ENCODE measurements at regions not wholly inside any gene's neighbourhood (a gene's known extent, or its start where the extent isn't known, plus 50 kb on each side); places are given as distances from the start of the nearest gene placed in this dataset.

DNA sequence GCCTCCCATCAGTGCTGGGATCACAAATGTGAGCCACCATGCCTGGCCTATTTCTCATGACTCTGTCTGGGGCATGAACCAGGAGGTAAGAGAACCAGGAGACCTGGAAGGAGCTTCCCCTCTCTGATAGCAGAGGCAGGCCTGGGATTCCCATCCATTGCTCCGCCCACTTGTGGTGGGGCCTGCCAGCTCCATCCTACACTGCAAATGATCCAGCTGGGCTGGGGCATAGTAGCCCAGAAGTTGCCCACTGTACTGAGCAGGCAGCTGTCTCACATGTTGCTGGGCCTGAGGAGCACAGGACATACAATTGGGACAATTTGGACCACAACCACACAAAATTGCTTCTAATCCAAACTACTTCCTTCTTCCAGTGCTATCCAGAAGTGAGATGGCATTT, 91.0 kb downstream of the MARCHF4 start:
- TF ChIP-seq EZH2 (IDR thresholded peaks at IDR 0.05; ENCODE audit: borderline replicate concordance, low read length): no peak
- TF ChIP-seq, protein P1, sequence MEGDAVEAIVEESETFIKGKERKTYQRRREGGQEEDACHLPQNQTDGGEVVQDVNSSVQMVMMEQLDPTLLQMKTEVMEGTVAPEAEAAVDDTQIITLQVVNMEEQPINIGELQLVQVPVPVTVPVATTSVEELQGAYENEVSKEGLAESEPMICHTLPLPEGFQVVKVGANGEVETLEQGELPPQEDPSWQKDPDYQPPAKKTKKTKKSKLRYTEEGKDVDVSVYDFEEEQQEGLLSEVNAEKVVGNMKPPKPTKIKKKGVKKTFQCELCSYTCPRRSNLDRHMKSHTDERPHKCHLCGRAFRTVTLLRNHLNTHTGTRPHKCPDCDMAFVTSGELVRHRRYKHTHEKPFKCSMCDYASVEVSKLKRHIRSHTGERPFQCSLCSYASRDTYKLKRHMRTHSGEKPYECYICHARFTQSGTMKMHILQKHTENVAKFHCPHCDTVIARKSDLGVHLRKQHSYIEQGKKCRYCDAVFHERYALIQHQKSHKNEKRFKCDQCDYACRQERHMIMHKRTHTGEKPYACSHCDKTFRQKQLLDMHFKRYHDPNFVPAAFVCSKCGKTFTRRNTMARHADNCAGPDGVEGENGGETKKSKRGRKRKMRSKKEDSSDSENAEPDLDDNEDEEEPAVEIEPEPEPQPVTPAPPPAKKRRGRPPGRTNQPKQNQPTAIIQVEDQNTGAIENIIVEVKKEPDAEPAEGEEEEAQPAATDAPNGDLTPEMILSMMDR (IDR thresholded peaks at IDR 0.05; ENCODE audit: low read length): no peak
- Histone ChIP-seq H3F3A (ENCODE audit: insufficient read depth, low read length) (no peaks in the 10 kb centered on the region), H3K9ac (ENCODE audit: low read length) (no peak overlapping the region)

DNA sequence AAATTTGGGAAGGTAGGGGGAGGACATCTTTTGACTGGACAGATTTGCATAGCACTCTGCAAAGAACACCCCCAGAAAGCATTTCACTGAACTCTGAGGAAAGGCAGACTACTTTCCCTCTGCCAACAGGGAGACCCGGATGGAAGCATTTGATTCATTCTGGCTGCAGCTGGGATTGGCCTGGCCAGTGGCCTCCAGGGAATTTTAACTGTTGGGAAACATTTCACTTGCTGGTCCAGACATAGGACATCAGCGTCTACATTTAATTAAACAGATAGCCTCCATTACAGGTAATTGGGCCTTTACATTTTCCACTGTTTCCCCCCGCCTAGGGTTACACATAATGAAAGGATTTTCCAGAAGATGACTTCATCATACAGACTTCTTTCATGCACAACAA, 92.8 kb downstream of the MARCHF4 start:
- Histone ChIP-seq H3K27me3 (ENCODE audit: insufficient read depth, low read length) (no peaks in the 10 kb centered on the region), H3K9me2 (ENCODE audit: low read depth, low read length) (no peaks in the 10 kb centered on the region), H4K20me1 (ENCODE audit: insufficient read depth, low read length) (no peaks in the 10 kb centered on the region), H3K9me3 (ENCODE audit: low read length) (no peaks in the 10 kb centered on the region), H2AFZ (ENCODE audit: low read length) (no peak overlapping the region), H3K4me1 (ENCODE audit: insufficient read depth, low read length, severe bottlenecking) (no peaks in the 10 kb centered on the region), H3K36me3 (ENCODE audit: insufficient read depth, low read length) (no peaks in the 10 kb centered on the region), H3K79me2 (ENCODE audit: insufficient read depth, low read length) (no peaks in the 10 kb centered on the region), H3K27ac (ENCODE audit: low read depth, low read length, poor library complexity, severe bottlenecking) (no peak overlapping the region), H3K4me3 (ENCODE audit: low read depth, low read length, poor library complexity, severe bottlenecking) (no peak overlapping the region), H3K4me2 (ENCODE audit: low read length) (no peak overlapping the region), H3K9ac (ENCODE audit: low read length) (no peak overlapping the region), H3F3A (ENCODE audit: insufficient read depth, low read length) (no peaks in the 10 kb centered on the region)
- TF ChIP-seq, protein P1 (IDR thresholded peaks at IDR 0.05; ENCODE audit: low read length): no peak
- TF ChIP-seq EZH2 (IDR thresholded peaks at IDR 0.05; ENCODE audit: borderline replicate concordance, low read length): no peak

More for the DNA sequence above, 91.0 kb downstream of the MARCHF4 start:
- H3K27me3 ChIP-seq (ENCODE audit: insufficient read depth, low read length): no peaks in the 10 kb centered on the region
- H3K4me1 ChIP-seq (ENCODE audit: insufficient read depth, low read length, severe bottlenecking): no peaks in the 10 kb centered on the region
- H3K79me2 ChIP-seq (ENCODE audit: insufficient read depth, low read length): no peaks in the 10 kb centered on the region
- no peak overlapping the region for H3K4me3 ChIP-seq (ENCODE audit: low read depth, low read length, poor library complexity, severe bottlenecking)
- no peak overlapping the region for H2AFZ ChIP-seq (ENCODE audit: low read length)
- H3K27ac ChIP-seq (ENCODE audit: low read depth, low read length, poor library complexity, severe bottlenecking): no peak overlapping the region
- H3K36me3 ChIP-seq (ENCODE audit: insufficient read depth, low read length): no peaks in the 10 kb centered on the region
- H3K9me3 ChIP-seq (ENCODE audit: low read length): no peaks in the 10 kb centered on the region
- no peak overlapping the region for H3K4me2 ChIP-seq (ENCODE audit: low read length)
- H3K9me2 ChIP-seq (ENCODE audit: low read depth, low read length): no peaks in the 10 kb centered on the region
- H4K20me1 ChIP-seq (ENCODE audit: insufficient read depth, low read length): no peaks in the 10 kb centered on the region

DNA sequence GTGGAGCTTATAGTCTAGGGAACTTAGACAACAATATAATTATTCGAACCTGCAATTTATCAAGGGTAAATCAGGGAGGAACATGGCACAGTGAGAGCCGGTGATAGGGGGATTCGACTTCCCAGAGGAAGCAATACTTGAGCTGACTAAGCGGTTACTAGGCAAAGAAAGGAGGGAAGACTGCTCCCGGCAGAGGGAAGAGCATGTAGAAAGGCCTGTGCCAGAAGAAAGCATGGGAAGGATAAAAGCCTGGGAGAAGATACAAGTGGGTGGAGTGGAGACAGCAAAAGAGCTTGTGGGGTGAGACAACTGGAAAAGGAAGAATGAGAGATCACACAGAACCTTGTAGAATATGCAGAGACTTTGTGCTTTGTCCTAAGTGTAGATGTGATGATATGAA, 93.3 kb downstream of the MARCHF4 start:
- Histone ChIP-seq H3K27ac (ENCODE audit: low read depth, low read length, poor library complexity, severe bottlenecking) (no peak overlapping the region), H3K79me2 (ENCODE audit: insufficient read depth, low read length) (no peaks in the 10 kb centered on the region), H3F3A (ENCODE audit: insufficient read depth, low read length) (no peaks in the 10 kb centered on the region), H2AFZ (ENCODE audit: low read length) (no peak overlapping the region), H3K27me3 (ENCODE audit: insufficient read depth, low read length) (no peaks in the 10 kb centered on the region), H3K4me3 (ENCODE audit: low read depth, low read length, poor library complexity, severe bottlenecking) (no peak overlapping the region), H3K4me2 (ENCODE audit: low read length) (no peak overlapping the region), H3K9me2 (ENCODE audit: low read depth, low read length) (no peaks in the 10 kb centered on the region), H3K4me1 (ENCODE audit: insufficient read depth, low read length, severe bottlenecking) (no peaks in the 10 kb centered on the region), H3K9me3 (ENCODE audit: low read length) (no peaks in the 10 kb centered on the region), H4K20me1 (ENCODE audit: insufficient read depth, low read length) (no peaks in the 10 kb centered on the region), H3K36me3 (ENCODE audit: insufficient read depth, low read length) (no peaks in the 10 kb centered on the region), H3K9ac (ENCODE audit: low read length) (no peak overlapping the region)
- no peak for TF ChIP-seq EZH2 (IDR thresholded peaks at IDR 0.05; ENCODE audit: borderline replicate concordance, low read length)
- TF ChIP-seq, protein P1 (IDR thresholded peaks at IDR 0.05; ENCODE audit: low read length): no peak
